Stimulated activated effector memory CD8-positive, alpha-beta T cell treated with anti-CD3 and anti-CD28 coated beads, Interleukin-12 subunit alpha, Interleukin-12 subunit beta, amount 100 ng/mL, for 72 hours (primary cell): ENCODE measurements at regions not wholly inside any gene's neighbourhood (a gene's known extent, or its start where the extent isn't known, plus 50 kb on each side); places are given as distances from the start of the nearest gene placed in this dataset.

Experiments used
- ATAC-seq: fragments of 150-1000 bp; cut with Tn5 transposase; 2 replicates; pipeline ENCODE4 v1.10.0; 2021
- DNase-seq, 2 donors: peaks; one replicate each; pipeline ENCODE4 v3.0.0; 2021 to 2022; ENCODE audit warnings: low spot score in 2 of 2
- H3K27ac Mint-ChIP-seq: one replicate; pipeline ENCODE4 v1.8.0; 2022; ENCODE audit warnings: mild to moderate bottlenecking, mixed read lengths
- H3K36me3 Mint-ChIP-seq: one replicate; pipeline ENCODE4 v1.8.0; 2022; ENCODE audit warnings: mild to moderate bottlenecking, mixed read lengths
- H3K4me1 Mint-ChIP-seq: one replicate; pipeline ENCODE4 v1.8.0; 2022; ENCODE audit warnings: mixed read lengths
- H3K4me3 Mint-ChIP-seq: one replicate; pipeline ENCODE4 v1.8.0; 2022; ENCODE audit warnings: mild to moderate bottlenecking, mixed read lengths
- H3K9me3 Mint-ChIP-seq: one replicate; pipeline ENCODE4 v1.8.0; 2022; ENCODE audit warnings: mixed read lengths

- Mint-ChIP-seq H3K4me3 (no peak overlapping the region), H3K9me3 (peaks cover 8% of the 10 kb centered on the region), H3K27ac (no peak overlapping the region), H3K36me3 (no peaks in the 10 kb centered on the region), H3K4me1 (no peaks in the 10 kb centered on the region)
- ATAC-seq = no peak
- no peak for DNase-seq
Observed at GRCh38 chr2:167381349-167381748, 493.1 kb downstream of the XIRP2 start.

- H3K9me3 Mint-ChIP-seq = peaks cover 8% of the 10 kb centered on the region
- no peak overlapping the region for H3K27ac Mint-ChIP-seq
- no peaks in the 10 kb centered on the region for H3K4me1 Mint-ChIP-seq
- DNase-seq (no peak), ATAC-seq (no peak)
- H3K4me3 Mint-ChIP-seq = no peak overlapping the region
- H3K36me3 Mint-ChIP-seq = no peaks in the 10 kb centered on the region
Observed at GRCh38 chr2:167380555-167380954, 492.3 kb downstream of the XIRP2 start.

GRCh38 chr2:167380094-167380493 lies 491.8 kb downstream of the XIRP2 start:
- Mint-ChIP-seq H3K4me1 (no peaks in the 10 kb centered on the region), H3K9me3 (peaks cover 6% of the 10 kb centered on the region), H3K4me3 (no peak overlapping the region), H3K27ac (no peak overlapping the region), H3K36me3 (no peaks in the 10 kb centered on the region)
- DNase-seq = no peak
- ATAC-seq = peak; percentile 26

- Mint-ChIP-seq H3K4me1 (no peaks in the 10 kb centered on the region), H3K36me3 (no peaks in the 10 kb centered on the region), H3K9me3 (no peaks in the 10 kb centered on the region), H3K27ac (no peak overlapping the region), H3K4me3 (no peak overlapping the region)
- ATAC-seq = no peak
- DNase-seq = no peak
Observed at GRCh38 chr2:167369083-167369482, 480.8 kb downstream of the XIRP2 start.

- peaks cover under 1% of the 10 kb centered on the region for H3K9me3 Mint-ChIP-seq
- H3K4me1 Mint-ChIP-seq = no peaks in the 10 kb centered on the region
- no peak for ATAC-seq
- H3K4me3 Mint-ChIP-seq = no peak overlapping the region
- no peaks in the 10 kb centered on the region for H3K36me3 Mint-ChIP-seq
- no peak for DNase-seq
- H3K27ac Mint-ChIP-seq = no peak overlapping the region
Observed at GRCh38 chr2:167368371-167368770, 480.1 kb downstream of the XIRP2 start.

- ATAC-seq = no peak
- no peak overlapping the region for H3K27ac Mint-ChIP-seq
- no peaks in the 10 kb centered on the region for H3K4me1 Mint-ChIP-seq
- H3K36me3 Mint-ChIP-seq = no peaks in the 10 kb centered on the region
- DNase-seq = no peak
- peaks cover 4% of the 10 kb centered on the region for H3K9me3 Mint-ChIP-seq
- H3K4me3 Mint-ChIP-seq = no peak overlapping the region
Observed at GRCh38 chr2:167365216-167365615, 476.9 kb downstream of the XIRP2 start.

- H3K4me3 Mint-ChIP-seq = no peak overlapping the region
- no peak for ATAC-seq
- no peaks in the 10 kb centered on the region for H3K36me3 Mint-ChIP-seq
- DNase-seq = no peak
- peaks cover 4% of the 10 kb centered on the region for H3K9me3 Mint-ChIP-seq
- H3K27ac Mint-ChIP-seq = no peak overlapping the region
- H3K4me1 Mint-ChIP-seq = no peaks in the 10 kb centered on the region
Observed at GRCh38 chr2:167361426-167361825, 473.1 kb downstream of the XIRP2 start.

GRCh38 chr2:167355821-167356220 lies 467.5 kb downstream of the XIRP2 start:
- Mint-ChIP-seq H3K9me3 (peaks cover 5% of the 10 kb centered on the region), H3K4me1 (no peaks in the 10 kb centered on the region), H3K36me3 (no peaks in the 10 kb centered on the region), H3K4me3 (no peak overlapping the region), H3K27ac (no peak overlapping the region)
- ATAC-seq = no peak
- DNase-seq = no peak

- no peak for ATAC-seq
- no peak for DNase-seq
- no peak overlapping the region for H3K4me3 Mint-ChIP-seq
- peaks cover 5% of the 10 kb centered on the region for H3K9me3 Mint-ChIP-seq
- no peak overlapping the region for H3K27ac Mint-ChIP-seq
- H3K36me3 Mint-ChIP-seq = no peaks in the 10 kb centered on the region
- H3K4me1 Mint-ChIP-seq = no peaks in the 10 kb centered on the region
Observed at GRCh38 chr2:167353605-167354280, 465.5 kb downstream of the XIRP2 start.

GRCh38 chr2:167345559-167345958 lies 457.3 kb downstream of the XIRP2 start:
- DNase-seq = no peak
- no peak for ATAC-seq
- Mint-ChIP-seq H3K4me1 (no peaks in the 10 kb centered on the region), H3K4me3 (no peak overlapping the region), H3K9me3 (peaks cover 5% of the 10 kb centered on the region), H3K27ac (no peak overlapping the region), H3K36me3 (no peaks in the 10 kb centered on the region)

- H3K36me3 Mint-ChIP-seq = no peaks in the 10 kb centered on the region
- no peak for ATAC-seq
- no peaks in the 10 kb centered on the region for H3K4me1 Mint-ChIP-seq
- H3K9me3 Mint-ChIP-seq = peaks cover 8% of the 10 kb centered on the region
- no peak for DNase-seq
- H3K4me3 Mint-ChIP-seq = no peak overlapping the region
- no peak overlapping the region for H3K27ac Mint-ChIP-seq
Observed at GRCh38 chr2:167342769-167343168, 454.5 kb downstream of the XIRP2 start.

GRCh38 chr2:167340322-167340721 lies 452.0 kb downstream of the XIRP2 start:
- Mint-ChIP-seq H3K4me1 (no peaks in the 10 kb centered on the region), H3K9me3 (peaks cover 8% of the 10 kb centered on the region)
- ATAC-seq = no peak

GRCh38 chr2:167336213-167336612 lies 447.9 kb downstream of the XIRP2 start:
- peaks cover 6% of the 10 kb centered on the region for H3K9me3 Mint-ChIP-seq
- no peaks in the 10 kb centered on the region for H3K4me1 Mint-ChIP-seq
- H3K4me3 Mint-ChIP-seq = no peak overlapping the region
- no peak overlapping the region for H3K27ac Mint-ChIP-seq
- no peak for ATAC-seq
- no peaks in the 10 kb centered on the region for H3K36me3 Mint-ChIP-seq
- DNase-seq = no peak

More at GRCh38 chr2:167340322-167340721, 452.0 kb downstream of the XIRP2 start:
- no peaks in the 10 kb centered on the region for H3K36me3 Mint-ChIP-seq
- H3K27ac Mint-ChIP-seq = no peak overlapping the region
- no peak for DNase-seq
- H3K4me3 Mint-ChIP-seq = no peak overlapping the region

- no peak for DNase-seq
- Mint-ChIP-seq H3K4me1 (no peaks in the 10 kb centered on the region), H3K9me3 (peaks cover 3% of the 10 kb centered on the region), H3K36me3 (no peaks in the 10 kb centered on the region), H3K4me3 (no peak overlapping the region), H3K27ac (no peak overlapping the region)
- ATAC-seq = no peak
Observed at GRCh38 chr2:167335541-167335992, 447.3 kb downstream of the XIRP2 start.

- Mint-ChIP-seq H3K27ac (no peak overlapping the region), H3K4me3 (no peak overlapping the region), H3K36me3 (no peaks in the 10 kb centered on the region), H3K4me1 (no peaks in the 10 kb centered on the region), H3K9me3 (peaks cover 3% of the 10 kb centered on the region)
- DNase-seq (no peak), ATAC-seq (no peak)
Observed at GRCh38 chr2:167334146-167334742, 446.0 kb downstream of the XIRP2 start.

GRCh38 chr2:167333245-167333644 lies 445.0 kb downstream of the XIRP2 start:
- H3K36me3 Mint-ChIP-seq = no peaks in the 10 kb centered on the region

More at GRCh38 chr2:167333245-167333644, 445.0 kb downstream of the XIRP2 start:
- DNase-seq (no peak), ATAC-seq (no peak)
- Mint-ChIP-seq H3K4me1 (no peaks in the 10 kb centered on the region), H3K9me3 (no peaks in the 10 kb centered on the region), H3K27ac (no peak overlapping the region), H3K4me3 (no peak overlapping the region)
